SK-N-SH treated with all-trans-retinoic acid at 6 μM for 48 hours (cell line): ENCODE measurements at regions not wholly inside any gene's neighbourhood (a gene's known extent, or its start where the extent isn't known, plus 50 kb on each side); places are given as distances from the start of the nearest gene placed in this dataset.

Experiments used
- ARNTL ChIP-seq: fragments of 450-650 bp; formaldehyde crosslinking; IDR thresholded peaks from 2 replicates; pipeline ENCODE4 v1.5.0; 2020; ENCODE audit warnings: low read depth, mild to moderate bottlenecking, moderate library complexity, borderline replicate concordance
- BACH2 ChIP-seq: fragments of 250-450 bp; sonication (Bioruptor Pico); IDR thresholded peaks from 2 replicates; pipeline ENCODE4 v1.9.0; 2021; ENCODE audit warnings: mild to moderate bottlenecking, borderline replicate concordance
- CREB5 ChIP-seq: fragments of 250-450 bp; sonication (Bioruptor Pico); IDR thresholded peaks from 2 replicates; pipeline ENCODE4 v1.5.1; 2020; ENCODE audit warnings: low read depth, mild to moderate bottlenecking, moderate library complexity
- CSDC2 ChIP-seq: fragments of 250-450 bp; sonication (Bioruptor Pico); IDR thresholded peaks from 2 replicates; pipeline ENCODE4 v1.5.0; 2020; ENCODE audit warnings: mild to moderate bottlenecking, moderate library complexity
- CSRNP3 ChIP-seq: fragments of 250-450 bp; sonication (Bioruptor Pico); IDR thresholded peaks from 2 replicates; pipeline ENCODE4 v1.5.1; 2021; ENCODE audit warnings: mild to moderate bottlenecking, moderate library complexity
- ISL1 ChIP-seq: fragments of 250-450 bp; sonication (Bioruptor Pico); IDR thresholded peaks from 2 replicates; pipeline ENCODE4 v2.1.2; 2022; ENCODE audit warnings: mild to moderate bottlenecking, moderate library complexity
- OSR1 ChIP-seq: fragments of 250-450 bp; sonication (Bioruptor Pico); IDR thresholded peaks from 2 replicates; pipeline ENCODE4 v1.8.0; 2022; ENCODE audit warnings: moderate library complexity, mild to moderate bottlenecking, inconsistent platforms
- PATZ1 ChIP-seq: fragments of 250-450 bp; sonication (Bioruptor Pico); IDR thresholded peaks from 2 replicates; pipeline ENCODE4 v1.8.0; 2020; ENCODE audit warnings: mild to moderate bottlenecking, moderate library complexity, borderline replicate concordance
- POU6F1 ChIP-seq: fragments of 250-450 bp; sonication (Bioruptor Pico); IDR thresholded peaks from 2 replicates; pipeline ENCODE4 v1.8.0; 2021; ENCODE audit warnings: low read depth, mild to moderate bottlenecking, moderate library complexity, borderline replicate concordance
- RARB ChIP-seq: fragments of 250-450 bp; sonication (Bioruptor Pico); IDR thresholded peaks from 2 replicates; pipeline ENCODE4 v1.8.0; 2021; ENCODE audit warnings: mild to moderate bottlenecking, moderate library complexity
- SNAI2 ChIP-seq: fragments of 250-450 bp; sonication (Bioruptor Pico); IDR thresholded peaks from 2 replicates; pipeline ENCODE4 v1.5.0; 2020; ENCODE audit warnings: mild to moderate bottlenecking, moderate library complexity
- TOX ChIP-seq: fragments of 250-450 bp; sonication (Bioruptor Pico); IDR thresholded peaks from 2 replicates; pipeline ENCODE4 v1.8.0; 2021; ENCODE audit warnings: mild to moderate bottlenecking, moderate library complexity, borderline replicate concordance
- ZC3H10 ChIP-seq: fragments of 250-450 bp; sonication (Bioruptor Pico); IDR thresholded peaks from 2 replicates; pipeline ENCODE4 v1.5.1; 2021; ENCODE audit warnings: mild to moderate bottlenecking, moderate library complexity
- ZNF565 ChIP-seq: fragments of 450-650 bp; formaldehyde crosslinking; conservative IDR thresholded peaks from 2 replicates; pipeline ENCODE4 v1.5.0; 2020; ENCODE audit warnings: low read depth, mild to moderate bottlenecking, moderate library complexity

- no peak for TF ChIP-seq ARNTL (CRISPR knock-in tag)
- no peak for TF ChIP-seq CSDC2 (CRISPR knock-in tag)
- no peak for TF ChIP-seq ZC3H10 (CRISPR knock-in tag)
- TF ChIP-seq CREB5 (CRISPR knock-in tag), result no peak
- TF ChIP-seq PATZ1 (CRISPR knock-in tag), result no peak
- TF ChIP-seq ZNF565 (CRISPR knock-in tag), result no peak
- no peak for TF ChIP-seq SNAI2 (CRISPR knock-in tag)
- TF ChIP-seq RARB (CRISPR knock-in tag), result no peak
- no peak for TF ChIP-seq OSR1 (CRISPR knock-in tag)
- TF ChIP-seq ISL1 (CRISPR knock-in tag), result no peak
- no peak for TF ChIP-seq POU6F1
- TF ChIP-seq BACH2 (CRISPR knock-in tag), result no peak
- TF ChIP-seq CSRNP3 (CRISPR knock-in tag), result no peak
- TF ChIP-seq TOX (CRISPR knock-in tag), result no peak
These were observed 351.7 kb downstream of the IRX2 start for GRCh38 chr5:2399804-2400203.
